ENCODE measurements at regions not wholly inside any gene's neighbourhood (a gene's known extent, or its start where the extent isn't known, plus 50 kb on each side); places are given as distances from the start of the nearest gene placed in this dataset.
"Not testable (repeated sequence)": the region's sequence is repeated elsewhere in the genome, so short reads cannot be mapped to it uniquely, and the experiment has no call there.

GRCh38 chr2:49861821-49862220, 707.5 kb upstream of the FSHR start:
- no peak for DNase-seq

- no peak for DNase-seq
These were observed 706.5 kb upstream of the FSHR start for GRCh38 chr2:49860834-49861233.

GRCh38 chr2:49860170-49860569, 705.9 kb upstream of the FSHR start:
- DNase-seq, result no peak

DNA sequence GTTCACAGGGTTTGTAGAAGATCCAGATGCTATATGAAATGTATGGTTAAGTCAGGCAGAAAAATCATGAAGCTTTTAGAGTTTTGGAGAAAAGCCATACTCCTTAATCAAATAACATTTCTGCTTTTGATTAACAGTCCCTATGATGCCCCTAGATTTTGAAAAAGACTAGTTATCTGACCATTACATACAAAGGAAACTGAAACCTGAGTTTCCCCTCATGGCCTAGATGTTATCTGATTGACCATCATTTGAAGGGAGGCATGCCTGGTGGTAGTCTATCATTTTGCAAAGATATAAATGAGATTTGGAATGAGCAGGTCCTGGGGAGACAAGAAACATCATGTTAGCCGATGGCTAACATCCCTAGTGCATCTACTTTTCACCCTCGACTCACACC, 704.3 kb upstream of the FSHR start:
- DNase-seq, result no peak

GRCh38 chr2:49858113-49858490, 703.8 kb upstream of the FSHR start:
- no peak for DNase-seq

- no peak for DNase-seq
These were observed 703.2 kb upstream of the FSHR start for GRCh38 chr2:49857371-49858112.

- DNase-seq, result no peak
These were observed 691.4 kb upstream of the FSHR start for GRCh38 chr2:49845671-49846070.

DNA sequence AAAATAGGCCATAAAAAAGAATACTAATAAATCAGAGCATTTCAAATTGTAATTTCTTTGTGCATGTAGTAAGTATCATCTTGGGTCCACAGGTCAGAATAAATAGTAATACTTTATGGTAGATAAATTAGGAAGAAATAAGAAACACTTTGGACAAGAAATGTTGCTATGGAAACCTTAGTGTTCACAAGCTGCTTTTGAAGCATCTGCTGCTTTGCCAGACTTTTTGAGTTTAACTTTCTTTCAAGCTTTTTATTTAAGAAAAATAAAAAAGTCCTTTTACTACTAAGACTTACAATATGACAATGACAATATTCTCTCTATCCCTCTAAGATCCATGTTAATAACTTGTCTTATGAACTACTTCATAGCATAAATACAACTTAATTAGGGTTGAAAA, 690.7 kb upstream of the FSHR start:
- no peak for DNase-seq

GRCh38 chr2:49844113-49844512, 689.8 kb upstream of the FSHR start:
- not testable (repeated sequence) for DNase-seq

DNA sequence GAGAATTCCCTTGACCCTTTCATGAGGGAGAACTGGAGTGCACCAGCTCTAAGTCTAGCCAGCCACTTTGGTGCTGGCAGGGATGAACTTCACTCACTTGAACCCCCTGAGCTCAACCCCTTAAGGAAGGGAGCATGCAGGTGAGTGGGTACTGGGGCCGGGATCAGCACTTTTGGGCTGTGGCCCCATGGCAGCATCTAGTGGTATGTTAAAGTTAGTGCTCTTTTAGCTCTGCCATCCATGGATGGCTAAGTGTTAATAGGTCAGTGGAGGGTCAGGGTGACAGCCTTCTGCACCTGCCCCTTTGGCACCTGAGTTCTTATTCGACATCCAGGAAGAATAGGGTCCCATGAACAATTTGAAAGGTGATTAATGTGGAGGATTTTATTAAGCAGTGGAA, 689.0 kb upstream of the FSHR start:
- DNase-seq, result no peak

DNA sequence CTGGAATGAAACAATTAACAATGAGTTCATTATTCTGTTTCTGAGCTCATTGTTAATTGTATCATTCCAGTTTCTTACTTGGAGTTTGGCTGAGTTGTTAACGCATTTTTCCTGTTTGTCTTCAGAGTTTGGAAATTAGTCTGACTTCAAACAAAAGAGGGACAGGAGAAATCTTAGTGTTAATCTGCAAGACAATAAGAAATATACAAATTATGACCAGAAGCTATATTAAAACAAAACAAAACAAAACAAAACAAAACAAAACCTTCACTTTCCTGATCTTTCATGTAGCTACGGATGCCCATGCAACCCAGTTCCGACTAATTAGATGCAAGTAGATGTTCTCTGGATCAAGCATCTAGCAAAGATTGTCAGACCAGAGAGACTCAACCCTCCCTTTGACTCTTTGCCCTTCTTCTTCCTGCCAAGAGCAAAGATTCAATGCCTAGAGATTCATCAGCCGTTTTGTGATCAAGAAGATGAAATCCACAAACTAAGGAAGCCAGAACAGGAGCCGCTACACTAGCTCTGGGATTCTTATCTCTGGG, 686.2 kb upstream of the FSHR start:
- DNase-seq, result no peak

GRCh38 chr2:49839818-49840217, 685.5 kb upstream of the FSHR start:
- no peak for DNase-seq

- no peak for DNase-seq
These were observed 683.4 kb upstream of the FSHR start for GRCh38 chr2:49837561-49838293.

DNA sequence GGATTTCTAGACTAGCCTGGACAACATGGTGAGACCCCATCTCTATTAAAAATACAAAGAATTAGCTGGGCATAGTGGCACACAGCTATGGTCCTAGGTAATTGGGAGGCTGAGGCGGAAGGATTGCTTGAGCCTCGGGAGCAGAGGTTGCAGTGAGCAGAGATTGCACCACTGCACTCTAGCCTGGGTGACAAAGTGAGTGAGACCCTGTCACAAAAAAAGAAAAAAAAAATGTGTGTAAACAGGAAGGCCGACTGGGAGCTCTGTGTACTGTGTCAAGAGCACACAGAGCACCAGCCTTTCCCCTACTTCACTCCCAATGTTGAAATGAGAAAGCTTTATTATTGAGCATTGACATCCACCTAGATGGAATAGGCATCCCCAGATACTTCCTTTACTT, 681.7 kb upstream of the FSHR start:
- no peak for DNase-seq

- DNase-seq, result no peak
These were observed 680.1 kb upstream of the FSHR start for GRCh38 chr2:49834433-49834832.

- no peak for DNase-seq
These were observed 678.2 kb upstream of the FSHR start for GRCh38 chr2:49832555-49832954.

- DNase-seq, result no peak
These were observed 677.5 kb upstream of the FSHR start for GRCh38 chr2:49831698-49832367.

- DNase-seq, result no peak
These were observed 676.5 kb upstream of the FSHR start for GRCh38 chr2:49830846-49831245.

GRCh38 chr2:49827366-49827765, 673.1 kb upstream of the FSHR start:
- DNase-seq, result no peak

- DNase-seq, result no peak
These were observed 658.9 kb upstream of the FSHR start for GRCh38 chr2:49813208-49813607.

- DNase-seq, result no peak
These were observed 658.4 kb upstream of the FSHR start for GRCh38 chr2:49812730-49813129.

DNA sequence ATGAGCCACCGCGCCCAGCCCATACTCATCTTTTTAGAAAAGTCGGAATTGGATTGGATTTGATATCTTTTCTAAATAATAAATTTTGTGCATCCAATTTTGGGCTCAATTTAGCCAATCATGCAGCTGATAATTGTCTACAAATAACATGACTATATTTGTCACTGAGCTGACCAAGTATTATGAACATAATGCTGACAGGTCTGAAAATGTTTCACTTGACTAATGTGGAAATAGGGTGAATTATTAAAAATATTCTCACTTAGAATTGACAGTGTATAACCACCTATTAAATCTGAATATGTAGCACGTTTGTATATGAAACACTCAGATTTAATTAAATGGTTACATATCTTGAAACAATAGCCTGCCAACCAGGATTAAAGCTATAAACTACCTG, 657.2 kb upstream of the FSHR start:
- DNase-seq, result no peak

DNA sequence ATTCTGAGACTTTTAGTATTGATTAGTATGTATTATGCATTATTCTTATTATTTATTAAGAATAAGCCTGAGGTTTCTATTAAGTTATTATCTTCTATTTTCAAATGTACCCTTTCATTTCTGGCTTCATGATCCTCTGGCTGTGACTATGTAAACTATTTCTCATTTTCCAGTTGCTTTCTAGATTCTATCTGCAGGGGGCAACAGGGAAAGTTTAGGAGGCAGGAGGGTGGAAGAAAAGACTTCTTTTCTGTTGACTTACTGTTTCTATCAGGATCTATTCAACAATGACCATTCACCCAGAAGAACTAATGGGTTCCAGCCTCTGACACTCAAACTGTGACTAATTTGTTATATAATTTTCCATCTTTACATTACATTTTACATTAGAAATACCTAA, 653.4 kb upstream of the FSHR start:
- DNase-seq, result no peak

DNA sequence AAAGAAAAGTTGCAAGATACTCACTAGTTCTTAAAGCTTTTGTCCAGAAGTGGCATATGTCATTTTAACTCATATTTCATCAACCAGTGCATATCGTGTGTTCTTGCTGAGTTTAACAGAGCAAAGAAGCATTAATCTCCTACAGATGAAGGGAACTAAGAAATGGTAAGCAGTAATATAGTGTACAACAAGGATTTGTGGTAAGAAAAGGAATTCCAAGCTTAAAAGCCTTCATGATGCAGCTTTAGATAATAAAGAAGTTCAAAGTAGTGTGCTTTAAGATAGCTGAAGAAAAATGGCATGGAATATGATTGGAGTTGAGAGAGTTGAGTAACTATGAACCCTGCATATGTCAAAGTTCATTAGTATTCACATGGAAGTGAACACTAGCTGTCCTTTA, 649.8 kb upstream of the FSHR start:
- no peak for DNase-seq

All from left hindlimb (tissue), 1 donor.